H9 (cell line): ENCODE measurements at regions not wholly inside any gene's neighbourhood (a gene's known extent, or its start where the extent isn't known, plus 50 kb on each side); places are given as distances from the start of the nearest gene placed in this dataset.

Experiments used
- DNase-seq: peaks from one replicate; pipeline ENCODE4 v3.0.0-alpha.2; 2017
- H2AFZ ChIP-seq: one replicate; pipeline ENCODE4 v1.6.1; 2013; ENCODE audit warnings: mild to moderate bottlenecking, low read length, control low read depth, moderate library complexity
- H2AK5ac ChIP-seq: 2 replicates; pipeline ENCODE4 v1.6.1; 2013; ENCODE audit warnings: low read length, control low read depth, mixed read lengths; ENCODE audit not compliant: insufficient read length
- H2BK120ac ChIP-seq: one replicate; pipeline ENCODE4 v1.6.1; 2013; ENCODE audit warnings: low read depth, mild to moderate bottlenecking, low read length, control low read depth, inconsistent platforms; ENCODE audit not compliant: poor library complexity, severe bottlenecking
- H2BK12ac ChIP-seq: 2 replicates; pipeline ENCODE4 v1.6.1; 2013; ENCODE audit warnings: low read length, control low read depth, mixed read lengths, low read depth; ENCODE audit not compliant: insufficient read length
- H2BK15ac ChIP-seq: 2 replicates; pipeline ENCODE4 v1.6.1; 2013; ENCODE audit warnings: low read depth, low read length, control low read depth
- H2BK20ac ChIP-seq: one replicate; pipeline ENCODE4 v1.6.1; 2013; ENCODE audit warnings: low read depth, mild to moderate bottlenecking, low read length, control low read depth, inconsistent platforms; ENCODE audit not compliant: poor library complexity, severe bottlenecking
- H2BK5ac ChIP-seq: 2 replicates; pipeline ENCODE4 v1.6.1; 2013; ENCODE audit warnings: low read length, control low read depth, mixed read lengths; ENCODE audit not compliant: insufficient read length
- H3K14ac ChIP-seq: 2 replicates; pipeline ENCODE4 v1.6.1; 2013; ENCODE audit warnings: low read length, control low read depth; ENCODE audit not compliant: insufficient read depth
- H3K18ac ChIP-seq: 2 replicates; pipeline ENCODE4 v1.6.1; 2013; ENCODE audit warnings: low read depth, mild to moderate bottlenecking, mixed read lengths, low read length, control low read depth; ENCODE audit not compliant: insufficient read length
- H3K23ac ChIP-seq: 2 replicates; pipeline ENCODE4 v1.6.1; 2013; ENCODE audit warnings: low read length, control low read depth, mixed read lengths, low read depth; ENCODE audit not compliant: insufficient read length
- H3K23me2 ChIP-seq: 2 replicates; pipeline ENCODE4 v1.6.1; 2013; ENCODE audit warnings: low read depth, mild to moderate bottlenecking, mixed read lengths, low read length, control low read depth; ENCODE audit not compliant: insufficient read length, poor library complexity, severe bottlenecking
- H3K27ac ChIP-seq: 2 replicates; pipeline ENCODE4 v1.5.1; 2013; ENCODE audit warnings: low read length, control low read depth, mixed read lengths, low read depth; ENCODE audit not compliant: insufficient read length
- H3K27me3 ChIP-seq: 2 replicates; pipeline ENCODE4 v1.6.1; 2013; ENCODE audit warnings: low read length, control low read depth, inconsistent platforms; ENCODE audit not compliant: insufficient read depth
- H3K4ac ChIP-seq: 2 replicates; pipeline ENCODE4 v1.6.1; 2013; ENCODE audit warnings: low read depth, mild to moderate bottlenecking, control low read depth, inconsistent platforms, low read length, moderate library complexity
- H3K4me1 ChIP-seq: 2 replicates; pipeline ENCODE4 v1.6.1; 2013; ENCODE audit warnings: low read length, control low read depth, inconsistent platforms; ENCODE audit not compliant: insufficient read depth
- H3K4me2 ChIP-seq: 2 replicates; pipeline ENCODE4 v1.6.1; 2013; ENCODE audit warnings: low read length, control low read depth, mixed read lengths; ENCODE audit not compliant: insufficient read length, insufficient read depth
- H3K56ac ChIP-seq: 2 replicates; pipeline ENCODE4 v1.6.1; 2013; ENCODE audit warnings: low read depth, mild to moderate bottlenecking, mixed read lengths, low read length, control low read depth; ENCODE audit not compliant: insufficient read length
- H3K79me1 ChIP-seq: 2 replicates; pipeline ENCODE4 v1.6.1; 2013; ENCODE audit warnings: low read depth, mild to moderate bottlenecking, moderate library complexity, low read length, control low read depth, inconsistent platforms; ENCODE audit not compliant: insufficient read depth, poor library complexity, severe bottlenecking
- H3K79me2 ChIP-seq: 2 replicates; pipeline ENCODE4 v1.6.1; 2013; ENCODE audit warnings: low read length, control low read depth, inconsistent platforms; ENCODE audit not compliant: insufficient read depth
- H3K9ac ChIP-seq: 2 replicates; pipeline ENCODE4 v1.6.1; 2013; ENCODE audit warnings: low read length, control low read depth, mixed read lengths; ENCODE audit not compliant: insufficient read length; ENCODE audit errors: extremely low read depth
- H3K9me3 ChIP-seq: one replicate; pipeline ENCODE4 v1.6.1; 2013; ENCODE audit warnings: low read depth, low read length, inconsistent platforms; ENCODE audit not compliant: control insufficient read depth
- H3T11ph ChIP-seq: one replicate; pipeline ENCODE4 v1.6.1; 2013; ENCODE audit warnings: mild to moderate bottlenecking, low read length, control low read depth, inconsistent platforms
- H4K20me1 ChIP-seq: one replicate; pipeline ENCODE4 v1.6.1; 2013; ENCODE audit not compliant: control insufficient read depth, insufficient read length, insufficient read depth
- H4K5ac ChIP-seq: 2 replicates; pipeline ENCODE4 v1.6.1; 2013; ENCODE audit warnings: low read depth, mild to moderate bottlenecking, mixed read lengths, low read length, control low read depth; ENCODE audit not compliant: insufficient read length
- H4K8ac ChIP-seq: replicated peaks from 2 replicates; pipeline ENCODE4 v1.6.1; 2013; ENCODE audit warnings: low read length, control low read depth, mixed read lengths, low read depth; ENCODE audit not compliant: insufficient read length
- H4K91ac ChIP-seq: 2 replicates; pipeline ENCODE4 v1.6.1; 2013; ENCODE audit warnings: low read depth, mild to moderate bottlenecking, moderate library complexity, mixed read lengths, low read length, control low read depth; ENCODE audit not compliant: insufficient read length
- H3K27ac Mint-ChIP-seq, 3 experiments: 2 replicates in 2 of 3; 3 replicates in 1 of 3; pipeline ENCODE4 v1.8.0; 2020 to 2021; ENCODE audit warnings: mixed read lengths in 3 of 3, mild to moderate bottlenecking in 1 of 3, moderate library complexity in 1 of 3
- H3K27me3 Mint-ChIP-seq: 2 replicates; pipeline ENCODE4 v1.8.0; 2021; ENCODE audit warnings: low read depth, mild to moderate bottlenecking, moderate library complexity, mixed read lengths
- H3K36me3 Mint-ChIP-seq, 3 experiments: 2 replicates in 2 of 3; 3 replicates in 1 of 3; pipeline ENCODE4 v1.8.0; 2020 to 2021; ENCODE audit warnings: low read depth in 3 of 3, mixed read lengths in 3 of 3; ENCODE audit not compliant: insufficient read depth in 1 of 3
- H3K4me1 Mint-ChIP-seq, 2 experiments: 2 replicates each; pipeline ENCODE4 v1.8.0; 2020; ENCODE audit warnings: mixed read lengths in 2 of 2
- H3K4me3 Mint-ChIP-seq, 2 experiments: 2 replicates in 1 of 2; 3 replicates in 1 of 2; pipeline ENCODE4 v1.8.0; 2020 to 2021; ENCODE audit warnings: mild to moderate bottlenecking in 2 of 2, mixed read lengths in 2 of 2, moderate library complexity in 1 of 2
- H3K9me3 Mint-ChIP-seq, 2 experiments: 2 replicates in 1 of 2; 3 replicates in 1 of 2; pipeline ENCODE4 v1.8.0; 2020; ENCODE audit warnings: mild to moderate bottlenecking in 2 of 2, mixed read lengths in 2 of 2, moderate library complexity in 1 of 2
- WGBS: extraction: QIAGEN DNeasy Blood & Tissue Kit; methylation state at CpG from one replicate; pipeline ENCODE4 v1.1.7; 2013; ENCODE audit warnings: missing lambda C conversion rate, low lambda C conversion rate, mixed read lengths; ENCODE audit not compliant: insufficient read length; ENCODE audit errors: extremely low coverage; 5-methylcytosine and 5-hydroxymethylcytosine counted together
- TF ChIP-seq, protein P1 (sequence below): fragments of 200-600 bp; sonication (generic); conservative IDR thresholded peaks from 3 replicates; pipeline ENCODE4 v1.8.0; 2021; ENCODE audit warnings: antibody characterized with exemption, mild to moderate bottlenecking

DNA sequence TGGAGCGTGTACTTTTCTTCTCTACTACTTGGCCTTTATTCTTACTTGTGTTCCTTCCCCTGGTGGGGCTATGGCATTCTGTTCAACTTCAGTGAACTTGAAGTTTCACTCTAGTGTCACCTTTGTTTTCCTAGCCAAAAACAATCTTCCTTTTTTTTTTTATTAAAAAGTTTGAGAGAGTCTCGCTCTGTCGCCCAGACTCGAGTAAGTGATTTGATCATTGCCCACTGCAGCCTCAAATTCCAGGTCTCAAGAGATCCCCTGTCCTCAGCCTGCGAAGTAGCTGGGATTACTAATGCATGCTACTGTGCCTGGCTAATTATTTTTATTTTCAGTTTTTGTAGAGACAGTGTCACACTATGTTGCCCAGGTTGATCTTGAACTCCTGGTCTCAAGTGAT is 124.8 kb downstream of the SST start:
- TF ChIP-seq, protein P1, sequence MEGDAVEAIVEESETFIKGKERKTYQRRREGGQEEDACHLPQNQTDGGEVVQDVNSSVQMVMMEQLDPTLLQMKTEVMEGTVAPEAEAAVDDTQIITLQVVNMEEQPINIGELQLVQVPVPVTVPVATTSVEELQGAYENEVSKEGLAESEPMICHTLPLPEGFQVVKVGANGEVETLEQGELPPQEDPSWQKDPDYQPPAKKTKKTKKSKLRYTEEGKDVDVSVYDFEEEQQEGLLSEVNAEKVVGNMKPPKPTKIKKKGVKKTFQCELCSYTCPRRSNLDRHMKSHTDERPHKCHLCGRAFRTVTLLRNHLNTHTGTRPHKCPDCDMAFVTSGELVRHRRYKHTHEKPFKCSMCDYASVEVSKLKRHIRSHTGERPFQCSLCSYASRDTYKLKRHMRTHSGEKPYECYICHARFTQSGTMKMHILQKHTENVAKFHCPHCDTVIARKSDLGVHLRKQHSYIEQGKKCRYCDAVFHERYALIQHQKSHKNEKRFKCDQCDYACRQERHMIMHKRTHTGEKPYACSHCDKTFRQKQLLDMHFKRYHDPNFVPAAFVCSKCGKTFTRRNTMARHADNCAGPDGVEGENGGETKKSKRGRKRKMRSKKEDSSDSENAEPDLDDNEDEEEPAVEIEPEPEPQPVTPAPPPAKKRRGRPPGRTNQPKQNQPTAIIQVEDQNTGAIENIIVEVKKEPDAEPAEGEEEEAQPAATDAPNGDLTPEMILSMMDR = no peak

More for the DNA sequence above, 124.8 kb downstream of the SST start:
- H2BK12ac ChIP-seq = no peak overlapping the region
- WGBS = no CpG with 5 or more reads among the region's 5 CpGs
- no peak for DNase-seq
- no peak overlapping the region for H3K4me3 Mint-ChIP-seq
- no peak overlapping the region for H2BK5ac ChIP-seq
- H2BK15ac ChIP-seq = no peak overlapping the region
- H3T11ph ChIP-seq = no peak overlapping the region
- no peak overlapping the region for H4K91ac ChIP-seq
- no peaks in the 10 kb centered on the region for H4K20me1 ChIP-seq
- no peak overlapping the region for H4K8ac ChIP-seq
- no peaks in the 10 kb centered on the region for H3K23me2 ChIP-seq
- no peaks in the 10 kb centered on the region for H3K4me1 Mint-ChIP-seq
- H3K27ac Mint-ChIP-seq = no peak overlapping the region
- H2BK20ac ChIP-seq = no peak overlapping the region
- no peak overlapping the region for H3K27ac ChIP-seq
- no peaks in the 10 kb centered on the region for H3K79me1 ChIP-seq
- H3K4me2 ChIP-seq = no peak overlapping the region
- no peaks in the 10 kb centered on the region for H3K79me2 ChIP-seq
- H2AFZ ChIP-seq = no peak overlapping the region
- no peak overlapping the region for H3K56ac ChIP-seq
- no peaks in the 10 kb centered on the region for H3K4me1 ChIP-seq
- no peak overlapping the region for H3K23ac ChIP-seq
- H4K5ac ChIP-seq = no peak overlapping the region
- no peaks in the 10 kb centered on the region for H3K9me3 ChIP-seq
- H3K27me3 ChIP-seq = no peaks in the 10 kb centered on the region
- no peak overlapping the region for H3K18ac ChIP-seq
- H3K36me3 Mint-ChIP-seq = no peaks in the 10 kb centered on the region
- no peak overlapping the region for H2AK5ac ChIP-seq
- H3K27me3 Mint-ChIP-seq = no peaks in the 10 kb centered on the region
- no peak overlapping the region for H3K9ac ChIP-seq
- no peak overlapping the region for H3K4ac ChIP-seq
- H3K9me3 Mint-ChIP-seq = peaks cover 0 to 5% of the 10 kb centered on the region in 2 experiments; a peak in 3 of 5 replicates
- H2BK120ac ChIP-seq = no peak overlapping the region
- H3K14ac ChIP-seq = no peak overlapping the region
